ENCODE measurements at regions not wholly inside any gene's neighbourhood (a gene's known extent, or its start where the extent isn't known, plus 50 kb on each side); places are given as distances from the start of the nearest gene placed in this dataset.
"Not testable (repeated sequence)": the region's sequence is repeated elsewhere in the genome, so short reads cannot be mapped to it uniquely, and the experiment has no call there.

DNA sequence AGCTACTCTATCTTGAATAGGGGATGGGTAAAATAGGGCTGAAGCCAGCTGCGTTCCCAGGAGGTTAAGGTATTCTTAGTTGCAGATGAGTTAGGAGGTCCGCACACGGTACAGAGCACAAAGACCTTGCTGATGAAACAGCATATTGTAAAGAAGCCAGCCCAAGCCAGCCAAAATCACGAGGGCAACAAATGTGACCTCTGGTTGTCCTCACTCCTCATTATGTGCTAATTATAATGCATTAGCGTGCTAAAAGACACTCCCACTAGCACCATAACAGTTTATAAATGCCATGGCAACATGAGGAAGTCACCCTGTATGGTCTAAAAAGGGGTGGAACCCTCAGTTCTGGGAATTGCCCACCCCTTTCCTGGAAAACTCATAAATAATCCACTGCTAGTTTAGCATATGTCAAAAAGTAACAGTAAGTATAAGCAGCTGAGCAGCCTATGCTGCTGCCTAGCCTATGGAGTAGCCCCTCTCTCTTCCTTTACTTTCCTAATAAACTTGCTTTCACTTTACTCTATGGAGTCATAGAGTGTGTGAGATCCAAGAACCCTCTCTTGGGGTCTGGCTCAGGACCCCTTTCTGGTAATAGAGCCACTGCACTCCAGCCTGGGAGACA is 98.9 kb upstream of the NOX4 start:
- H3K4me3 ChIP-seq (ENCODE audit: control insufficient read depth in 1 of 7, extremely low read depth in 1 of 7, insufficient read depth in 4 of 7, low read depth in 2 of 7, low read length in 6 of 7); POLR2A ChIA-PET; H3K4me1 ChIP-seq (ENCODE audit: control extremely low read depth in 1 of 4, control insufficient read depth in 4 of 4, insufficient read depth in 4 of 4, low read length in 3 of 4); CTCF ChIA-PET; H3K27ac ChIP-seq (ENCODE audit: insufficient read depth in 1 of 2, low read depth in 1 of 2, low read length in 2 of 2, poor library complexity in 1 of 2, severe bottlenecking in 2 of 2); H3K36me3 ChIP-seq (ENCODE audit: control insufficient read depth in 4 of 4, insufficient read depth in 4 of 4, low read length in 3 of 4); H3K27me3 ChIP-seq (replicated peaks in 2 of 5; ENCODE audit: control insufficient read depth in 4 of 5, insufficient read depth in 5 of 5, low read length in 4 of 5); H3K9me3 ChIP-seq (ENCODE audit: control extremely low read depth in 1 of 5, control insufficient read depth in 4 of 5, insufficient read depth in 2 of 5, low read depth in 1 of 5, low read length in 4 of 5): not testable (repeated sequence)
- 100% methylated on average over 1 of the region's 5 CpGs for WGBS (ENCODE audit: insufficient coverage)
- peak in 2 of 3 donors; percentile 18 to 52 for DNase-seq

DNA sequence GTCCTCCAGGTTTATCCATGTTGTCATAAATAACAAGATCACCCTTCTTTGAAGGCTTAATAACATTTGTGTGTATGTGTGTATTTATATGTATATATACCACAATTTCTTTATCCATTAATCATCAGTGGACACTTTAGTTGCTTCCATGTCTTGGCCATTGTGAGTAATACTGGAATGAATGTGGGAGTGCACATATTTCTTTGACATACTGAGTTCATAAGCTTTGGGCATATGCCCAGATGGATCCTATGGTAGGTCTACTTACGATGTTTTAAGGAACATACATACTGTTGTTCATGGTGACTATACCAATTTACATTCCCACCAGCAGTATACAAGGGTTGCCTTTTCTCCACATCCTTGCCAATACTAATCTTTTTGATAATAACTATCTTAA is 108.8 kb upstream of the TRIM77 start:
- H3K4me1 ChIP-seq (ENCODE audit: control extremely low read depth in 1 of 4, control insufficient read depth in 4 of 4, insufficient read depth in 4 of 4, low read length in 3 of 4); H3K27me3 ChIP-seq (replicated peaks in 2 of 5; ENCODE audit: control insufficient read depth in 4 of 5, insufficient read depth in 5 of 5, low read length in 4 of 5); POLR2A ChIA-PET; H3K36me3 ChIP-seq (ENCODE audit: control insufficient read depth in 4 of 4, insufficient read depth in 4 of 4, low read length in 3 of 4); H3K4me3 ChIP-seq (ENCODE audit: control insufficient read depth in 1 of 7, extremely low read depth in 1 of 7, insufficient read depth in 4 of 7, low read depth in 2 of 7, low read length in 6 of 7); H3K27ac ChIP-seq (ENCODE audit: insufficient read depth in 1 of 2, low read depth in 1 of 2, low read length in 2 of 2, poor library complexity in 1 of 2, severe bottlenecking in 2 of 2); H3K9me3 ChIP-seq (ENCODE audit: control extremely low read depth in 1 of 5, control insufficient read depth in 4 of 5, insufficient read depth in 2 of 5, low read depth in 1 of 5, low read length in 4 of 5); DNase-seq; CTCF ChIA-PET: not testable (repeated sequence)
- no CpG with 5 or more reads among the region's 1 CpG for WGBS (ENCODE audit: insufficient coverage)

GRCh38 chr11:89604281-89604680 is 105.8 kb upstream of the TRIM77 start:
- Histone ChIP-seq H3K27ac (ENCODE audit: insufficient read depth in 1 of 2, low read depth in 1 of 2, low read length in 2 of 2, poor library complexity in 1 of 2, severe bottlenecking in 2 of 2) (no peak overlapping the region), H3K4me3 (ENCODE audit: control insufficient read depth in 1 of 7, extremely low read depth in 1 of 7, insufficient read depth in 4 of 7, low read depth in 2 of 7, low read length in 6 of 7) (no peak overlapping the region), H3K36me3 (ENCODE audit: control insufficient read depth in 4 of 4, insufficient read depth in 4 of 4, low read length in 3 of 4) (no peaks in the 10 kb centered on the region), H3K27me3 (replicated peaks in 2 of 5; ENCODE audit: control insufficient read depth in 4 of 5, insufficient read depth in 5 of 5, low read length in 4 of 5) (no peaks in the 10 kb centered on the region), H3K4me1 (ENCODE audit: control extremely low read depth in 1 of 4, control insufficient read depth in 4 of 4, insufficient read depth in 4 of 4, low read length in 3 of 4) (no peaks in the 10 kb centered on the region), H3K9me3 (ENCODE audit: control extremely low read depth in 1 of 5, control insufficient read depth in 4 of 5, insufficient read depth in 2 of 5, low read depth in 1 of 5, low read length in 4 of 5) (no peaks in the 10 kb centered on the region)
- no CpG with 5 or more reads among the region's 4 CpGs for WGBS (ENCODE audit: insufficient coverage)
- ChIA-PET POLR2A (no interaction called here), CTCF (no interaction called here)
- no peak for DNase-seq

DNA sequence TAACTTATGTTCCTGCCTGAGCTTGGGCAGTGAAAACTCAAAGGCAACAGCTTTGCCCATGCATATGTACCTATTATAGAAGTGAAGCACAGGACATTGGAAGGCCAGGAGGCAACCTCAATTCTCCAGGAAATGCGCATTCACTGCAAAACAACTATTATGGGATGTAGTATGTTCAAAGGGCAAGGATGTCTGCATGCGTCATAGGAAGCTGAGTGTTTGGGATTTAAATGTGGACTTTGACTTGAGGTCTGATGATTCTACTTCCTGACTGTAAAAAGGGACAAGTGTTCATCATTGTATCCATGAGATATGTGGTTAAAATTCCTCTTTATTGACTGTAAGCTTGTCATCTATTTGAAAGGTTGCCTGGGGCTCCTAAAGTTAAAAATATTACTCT is 103.3 kb upstream of the TRIM77 start:
- H3K36me3 ChIP-seq (ENCODE audit: control insufficient read depth in 4 of 4, insufficient read depth in 4 of 4, low read length in 3 of 4); CTCF ChIA-PET; POLR2A ChIA-PET; DNase-seq; H3K27me3 ChIP-seq (replicated peaks in 2 of 5; ENCODE audit: control insufficient read depth in 4 of 5, insufficient read depth in 5 of 5, low read length in 4 of 5); H3K9me3 ChIP-seq (ENCODE audit: control extremely low read depth in 1 of 5, control insufficient read depth in 4 of 5, insufficient read depth in 2 of 5, low read depth in 1 of 5, low read length in 4 of 5); H3K27ac ChIP-seq (ENCODE audit: insufficient read depth in 1 of 2, low read depth in 1 of 2, low read length in 2 of 2, poor library complexity in 1 of 2, severe bottlenecking in 2 of 2); H3K4me3 ChIP-seq (ENCODE audit: control insufficient read depth in 1 of 7, extremely low read depth in 1 of 7, insufficient read depth in 4 of 7, low read depth in 2 of 7, low read length in 6 of 7); H3K4me1 ChIP-seq (ENCODE audit: control extremely low read depth in 1 of 4, control insufficient read depth in 4 of 4, insufficient read depth in 4 of 4, low read length in 3 of 4): not testable (repeated sequence)
- WGBS (ENCODE audit: insufficient coverage), result 100% methylated on average over 2 of the region's 2 CpGs

GRCh38 chr11:89607497-89607896 is 102.6 kb upstream of the TRIM77 start:
- H3K4me3 ChIP-seq (ENCODE audit: control insufficient read depth in 1 of 7, extremely low read depth in 1 of 7, insufficient read depth in 4 of 7, low read depth in 2 of 7, low read length in 6 of 7); DNase-seq; POLR2A ChIA-PET; H3K27ac ChIP-seq (ENCODE audit: insufficient read depth in 1 of 2, low read depth in 1 of 2, low read length in 2 of 2, poor library complexity in 1 of 2, severe bottlenecking in 2 of 2); H3K4me1 ChIP-seq (ENCODE audit: control extremely low read depth in 1 of 4, control insufficient read depth in 4 of 4, insufficient read depth in 4 of 4, low read length in 3 of 4); CTCF ChIA-PET; H3K9me3 ChIP-seq (ENCODE audit: control extremely low read depth in 1 of 5, control insufficient read depth in 4 of 5, insufficient read depth in 2 of 5, low read depth in 1 of 5, low read length in 4 of 5); H3K27me3 ChIP-seq (replicated peaks in 2 of 5; ENCODE audit: control insufficient read depth in 4 of 5, insufficient read depth in 5 of 5, low read length in 4 of 5); H3K36me3 ChIP-seq (ENCODE audit: control insufficient read depth in 4 of 4, insufficient read depth in 4 of 4, low read length in 3 of 4): not testable (repeated sequence)
- WGBS (ENCODE audit: insufficient coverage), result no CpG with 5 or more reads among the region's 7 CpGs

DNA sequence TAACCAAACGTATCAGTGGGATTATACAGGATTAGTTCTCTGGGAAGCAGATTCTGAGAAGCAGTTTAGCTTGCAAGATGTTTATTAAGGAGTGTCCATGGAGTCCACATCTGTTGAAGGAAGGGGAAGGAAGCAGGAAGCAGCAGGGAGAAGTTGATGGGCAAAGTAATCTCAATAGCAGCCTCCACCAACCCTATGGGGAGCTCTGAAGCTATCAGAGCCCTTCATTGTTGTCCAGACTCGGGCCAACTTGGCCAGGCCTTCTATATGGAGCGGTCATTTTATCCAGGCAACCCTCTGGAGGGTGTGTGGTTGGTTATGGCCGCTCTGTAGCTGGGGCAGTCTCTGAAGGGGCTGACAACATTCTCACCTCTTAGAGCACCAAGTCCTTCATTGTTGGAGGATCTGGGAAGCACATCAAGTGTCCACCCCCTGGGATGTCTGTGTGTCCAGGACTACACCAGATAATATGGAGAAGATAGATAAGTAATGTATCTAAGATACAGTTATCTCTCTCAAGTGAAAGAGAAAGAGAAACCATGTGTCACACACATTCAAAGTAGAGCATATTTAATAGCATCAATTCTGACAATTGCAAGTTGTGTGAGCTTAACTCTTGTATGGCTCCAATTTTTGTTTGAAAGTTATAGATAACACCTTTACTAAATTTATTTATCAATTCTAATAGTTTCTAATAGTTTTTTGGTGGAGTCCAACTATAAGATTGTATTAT is 101.7 kb upstream of the TRIM77 start:
- Histone ChIP-seq H3K27me3 (replicated peaks in 2 of 5; ENCODE audit: control insufficient read depth in 4 of 5, insufficient read depth in 5 of 5, low read length in 4 of 5) (no peaks in the 10 kb centered on the region), H3K27ac (ENCODE audit: insufficient read depth in 1 of 2, low read depth in 1 of 2, low read length in 2 of 2, poor library complexity in 1 of 2, severe bottlenecking in 2 of 2) (no peak overlapping the region), H3K9me3 (ENCODE audit: control extremely low read depth in 1 of 5, control insufficient read depth in 4 of 5, insufficient read depth in 2 of 5, low read depth in 1 of 5, low read length in 4 of 5) (no peaks in the 10 kb centered on the region), H3K36me3 (ENCODE audit: control insufficient read depth in 4 of 4, insufficient read depth in 4 of 4, low read length in 3 of 4) (no peaks in the 10 kb centered on the region), H3K4me3 (ENCODE audit: control insufficient read depth in 1 of 7, extremely low read depth in 1 of 7, insufficient read depth in 4 of 7, low read depth in 2 of 7, low read length in 6 of 7) (no peak overlapping the region), H3K4me1 (ENCODE audit: control extremely low read depth in 1 of 4, control insufficient read depth in 4 of 4, insufficient read depth in 4 of 4, low read length in 3 of 4) (peaks cover 0 to 8% (median 1%) of the 10 kb centered on the region in 4 experiments)
- CTCF ChIA-PET, result no interaction called here
- WGBS (ENCODE audit: insufficient coverage), result 80% methylated on average over 3 of the region's 4 CpGs
- POLR2A ChIA-PET, result no interaction called here
- DNase-seq, result no peak

DNA sequence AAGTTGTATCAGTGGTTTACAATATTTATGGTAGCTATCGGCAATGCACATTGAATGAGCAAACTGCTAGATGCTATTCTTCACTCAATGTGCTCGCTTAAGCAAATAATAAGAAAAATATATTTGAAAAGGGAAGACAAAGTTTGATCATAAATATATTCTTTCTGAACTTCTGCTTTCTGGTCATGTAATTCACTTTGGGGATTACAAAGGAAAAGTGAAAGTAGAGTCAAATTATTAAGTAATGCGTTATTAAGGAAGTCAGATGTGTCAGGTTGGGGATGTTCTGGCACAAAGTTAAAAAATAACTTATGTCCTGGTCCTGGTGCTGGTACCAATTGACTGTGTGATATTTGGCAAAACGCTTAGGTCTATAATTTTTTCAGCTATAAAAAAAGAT is 98.0 kb upstream of the TRIM77 start:
- DNase-seq, result peak; percentile 24 to 84 (median 74)
- POLR2A ChIA-PET, result no interaction called here
- H3K27me3 ChIP-seq (replicated peaks in 2 of 5; ENCODE audit: control insufficient read depth in 4 of 5, insufficient read depth in 5 of 5, low read length in 4 of 5), result no peaks in the 10 kb centered on the region
- H3K36me3 ChIP-seq (ENCODE audit: control insufficient read depth in 4 of 4, insufficient read depth in 4 of 4, low read length in 3 of 4), result no peaks in the 10 kb centered on the region
- H3K4me1 ChIP-seq (ENCODE audit: control extremely low read depth in 1 of 4, control insufficient read depth in 4 of 4, insufficient read depth in 4 of 4, low read length in 3 of 4), result peaks cover 0 to 8% (median 1%) of the 10 kb centered on the region in 4 experiments
- H3K27ac ChIP-seq (ENCODE audit: insufficient read depth in 1 of 2, low read depth in 1 of 2, low read length in 2 of 2, poor library complexity in 1 of 2, severe bottlenecking in 2 of 2), result no peak overlapping the region
- H3K4me3 ChIP-seq (ENCODE audit: control insufficient read depth in 1 of 7, extremely low read depth in 1 of 7, insufficient read depth in 4 of 7, low read depth in 2 of 7, low read length in 6 of 7), result peak overlapping the region in 2 of 7 experiments; percentile 59 to 69
- CTCF ChIA-PET, result no interaction called here
- WGBS (ENCODE audit: insufficient coverage), result 0% methylated on average over 1 of the region's 4 CpGs
- H3K9me3 ChIP-seq (ENCODE audit: control extremely low read depth in 1 of 5, control insufficient read depth in 4 of 5, insufficient read depth in 2 of 5, low read depth in 1 of 5, low read length in 4 of 5), result no peaks in the 10 kb centered on the region
